ENCODE measurements at regions not wholly inside any gene's neighbourhood (a gene's known extent, or its start where the extent isn't known, plus 50 kb on each side); places are given as distances from the start of the nearest gene placed in this dataset.

- Histone ChIP-seq H3K9ac (ENCODE audit: low read length) (no peak overlapping the region), H3K4me2 (replicated peaks; ENCODE audit: low read depth, low read length, poor library complexity, severe bottlenecking) (no peak overlapping the region), H4K20me1 (ENCODE audit: control insufficient read depth, insufficient read depth, low read length, poor library complexity, severe bottlenecking) (no peaks in the 10 kb centered on the region), H3K79me2 (ENCODE audit: control insufficient read depth, insufficient read depth, low read length) (no peaks in the 10 kb centered on the region), H3K4me1 (ENCODE audit: control insufficient read depth in 2 of 2, insufficient read depth in 2 of 2, low read length in 2 of 2) (no peaks in the 10 kb centered on the region), H3K27ac (ENCODE audit: low read length in 2 of 2) (no peak overlapping the region), H3K4me3 (ENCODE audit: control extremely low read depth in 1 of 5, extremely low read depth in 1 of 5, insufficient read depth in 1 of 5, low read depth in 2 of 5, low read length in 4 of 5) (no peak overlapping the region), H3K9me3 (ENCODE audit: control extremely low read depth in 1 of 3, control insufficient read depth in 2 of 3, insufficient read depth in 1 of 3, low read length in 2 of 3) (no peaks in the 10 kb centered on the region), H3K36me3 (replicated peaks in 1 of 2; ENCODE audit: control extremely low read depth in 1 of 2, control insufficient read depth in 1 of 2, extremely low read depth in 1 of 2, insufficient read depth in 2 of 2, low read length in 1 of 2) (no peaks in the 10 kb centered on the region), H2AFZ (ENCODE audit: insufficient read depth, low read depth, low read length, poor library complexity, severe bottlenecking) (no peak overlapping the region), H3K27me3 (replicated peaks in 1 of 4; ENCODE audit: control extremely low read depth in 1 of 4, control insufficient read depth in 3 of 4, insufficient read depth in 4 of 4, low read length in 3 of 4) (no peaks in the 10 kb centered on the region)
- Mint-ChIP-seq H3K27ac (no peak overlapping the region), H3K4me1 (no peaks in the 10 kb centered on the region), H3K4me3 (no peak overlapping the region), H3K27me3 (no peaks in the 10 kb centered on the region), H3K9me3 (ENCODE audit: insufficient read depth) (no peaks in the 10 kb centered on the region)
- ATAC-seq (ENCODE audit: low read depth) (no peak), DNase-seq (no peak)
- ChIA-PET POLR2A (no interaction called here), CTCF (no interaction called here)
- TF ChIP-seq CTCF (IDR thresholded peaks at IDR 0.05) (no peak), EZH2 (IDR thresholded peaks at IDR 0.05; ENCODE audit: borderline replicate concordance, insufficient read depth, low read depth, low read length, poor library complexity, severe bottlenecking) (no peak)
- WGBS (ENCODE audit: insufficient coverage): no CpG with 5 or more reads among the region's 2 CpGs
- intact Hi-C loops (cut with micrococcal nuclease): no loop called here
These were observed 656.5 kb upstream of the RIOK2 start for GRCh38 chr5:97839341-97840086.

GRCh38 chr5:97840643-97841042 is 657.6 kb upstream of the RIOK2 start:
- no peak overlapping the region for H3K27ac ChIP-seq (ENCODE audit: low read length in 2 of 2)
- no peak overlapping the region for H3K4me2 ChIP-seq (replicated peaks; ENCODE audit: low read depth, low read length, poor library complexity, severe bottlenecking)
- H3K9me3 ChIP-seq (ENCODE audit: control extremely low read depth in 1 of 3, control insufficient read depth in 2 of 3, insufficient read depth in 1 of 3, low read length in 2 of 3): no peaks in the 10 kb centered on the region
- 54% methylated on average over 2 of the region's 3 CpGs for WGBS (ENCODE audit: insufficient coverage)
- H3K79me2 ChIP-seq (ENCODE audit: control insufficient read depth, insufficient read depth, low read length): no peaks in the 10 kb centered on the region
- intact Hi-C loops (cut with micrococcal nuclease): no loop called here
- ATAC-seq (ENCODE audit: low read depth) (no peak), DNase-seq (no peak)
- H3K4me1 Mint-ChIP-seq: no peaks in the 10 kb centered on the region
- TF ChIP-seq EZH2 (IDR thresholded peaks at IDR 0.05; ENCODE audit: borderline replicate concordance, insufficient read depth, low read depth, low read length, poor library complexity, severe bottlenecking): no peak
- TF ChIP-seq CTCF (IDR thresholded peaks at IDR 0.05): no peak
- H3K27me3 Mint-ChIP-seq: no peaks in the 10 kb centered on the region
- ChIA-PET POLR2A (no interaction called here), CTCF (no interaction called here)
- no peak overlapping the region for H3K9ac ChIP-seq (ENCODE audit: low read length)
- no peak overlapping the region for H3K4me3 ChIP-seq (ENCODE audit: control extremely low read depth in 1 of 5, extremely low read depth in 1 of 5, insufficient read depth in 1 of 5, low read depth in 2 of 5, low read length in 4 of 5)
- H3K36me3 ChIP-seq (replicated peaks in 1 of 2; ENCODE audit: control extremely low read depth in 1 of 2, control insufficient read depth in 1 of 2, extremely low read depth in 1 of 2, insufficient read depth in 2 of 2, low read length in 1 of 2): no peaks in the 10 kb centered on the region
- no peaks in the 10 kb centered on the region for H3K9me3 Mint-ChIP-seq (ENCODE audit: insufficient read depth)
- no peak overlapping the region for H2AFZ ChIP-seq (ENCODE audit: insufficient read depth, low read depth, low read length, poor library complexity, severe bottlenecking)
- no peaks in the 10 kb centered on the region for H4K20me1 ChIP-seq (ENCODE audit: control insufficient read depth, insufficient read depth, low read length, poor library complexity, severe bottlenecking)
- H3K27me3 ChIP-seq (replicated peaks in 1 of 4; ENCODE audit: control extremely low read depth in 1 of 4, control insufficient read depth in 3 of 4, insufficient read depth in 4 of 4, low read length in 3 of 4): no peaks in the 10 kb centered on the region
- no peak overlapping the region for H3K4me3 Mint-ChIP-seq
- H3K27ac Mint-ChIP-seq: no peak overlapping the region
- no peaks in the 10 kb centered on the region for H3K4me1 ChIP-seq (ENCODE audit: control insufficient read depth in 2 of 2, insufficient read depth in 2 of 2, low read length in 2 of 2)
